Liver (tissue), 8 donors: ENCODE measurements at regions not wholly inside any gene's neighbourhood (a gene's known extent, or its start where the extent isn't known, plus 50 kb on each side); places are given as distances from the start of the nearest gene placed in this dataset.
A peak's percentile ranks its signal among the peaks of the same experiment; 100 is the strongest.

Experiments
- DNase-seq: peaks from one replicate; pipeline ENCODE4 v3.0.0-alpha.2; 2017; ENCODE audit warnings: low spot score
- H3K27ac ChIP-seq, 2 donors: one replicate each; pipeline ENCODE4 v1.7.0; 2013; ENCODE audit warnings: inconsistent platforms in 2 of 2, low read length in 2 of 2, control low read depth in 1 of 2, low read depth in 1 of 2, mild to moderate bottlenecking in 1 of 2
- H3K27me3 ChIP-seq, 4 donors: one replicate each; pipeline versions ENCODE4 v1.6.1 to v1.7.0; 2013; ENCODE audit warnings: low read length in 3 of 4, inconsistent platforms in 1 of 4, mild to moderate bottlenecking in 1 of 4, moderate library complexity in 1 of 4; ENCODE audit not compliant: control insufficient read depth in 4 of 4, insufficient read depth in 4 of 4
- H3K36me3 ChIP-seq, 4 donors: one replicate each; pipeline versions ENCODE4 v1.6.1 to v1.7.0; 2013; ENCODE audit warnings: low read length in 3 of 4, mild to moderate bottlenecking in 3 of 4, low read depth in 1 of 4, moderate library complexity in 1 of 4; ENCODE audit not compliant: control insufficient read depth in 4 of 4, insufficient read depth in 3 of 4
- H3K4me1 ChIP-seq, 4 donors: one replicate each; pipeline versions ENCODE4 v1.6.1 to v1.7.0; 2013; ENCODE audit warnings: low read length in 3 of 4, mild to moderate bottlenecking in 3 of 4, moderate library complexity in 1 of 4; ENCODE audit not compliant: control insufficient read depth in 4 of 4, insufficient read depth in 4 of 4
- H3K4me3 ChIP-seq, 3 donors: one replicate each; pipeline versions ENCODE4 v1.6.1 to v1.7.0; 2013; ENCODE audit warnings: low read length in 3 of 3, control low read depth in 1 of 3, low read depth in 1 of 3, mild to moderate bottlenecking in 1 of 3
- H3K9ac ChIP-seq, 2 donors: one replicate each; pipeline ENCODE4 v1.7.0; 2013; ENCODE audit warnings: low read length in 2 of 2, mild to moderate bottlenecking in 2 of 2, moderate library complexity in 2 of 2, control low read depth in 1 of 2, low read depth in 1 of 2
- H3K9me3 ChIP-seq, 4 donors: one replicate each; pipeline versions ENCODE4 v1.6.1 to v1.7.0; 2013; ENCODE audit warnings: low read length in 3 of 4; ENCODE audit not compliant: control insufficient read depth in 4 of 4
- ATF3 ChIP-seq: IDR thresholded peaks from 2 replicates; pipeline ENCODE4 v1.6.1; 2016; ENCODE audit warnings: antibody characterized with exemption
- CTCF ChIP-seq: fragments of 150-350 bp; IDR thresholded peaks from 2 replicates; pipeline ENCODE4 v1.5.1; 2017; ENCODE audit warnings: improper control_type of control experiment, low read depth, low read length; ENCODE audit not compliant: missing input control
- EGR1 ChIP-seq, 2 donors: IDR thresholded peaks; 2 replicates each; pipeline ENCODE4 v1.6.1; 2016 to 2018; ENCODE audit warnings: antibody characterized with exemption in 2 of 2, low read depth in 2 of 2
- FOXA1 ChIP-seq: IDR thresholded peaks from 2 replicates; pipeline ENCODE4 v1.6.1; 2016; ENCODE audit warnings: antibody characterized with exemption
- FOXA2 ChIP-seq: IDR thresholded peaks from 2 replicates; pipeline ENCODE4 v1.6.1; 2016; ENCODE audit warnings: antibody characterized with exemption
- GABPA ChIP-seq, 2 donors: IDR thresholded peaks in 1 of 2; conservative IDR thresholded peaks in 1 of 2; 2 replicates each; pipeline ENCODE4 v1.6.1; 2016; ENCODE audit warnings: antibody characterized with exemption in 2 of 2, mild to moderate bottlenecking in 1 of 2, moderate library complexity in 1 of 2
- HNF4A ChIP-seq, 2 donors: conservative IDR thresholded peaks; 2 replicates each; pipeline ENCODE4 v1.6.1; 2016; ENCODE audit warnings: antibody characterized with exemption in 2 of 2, mild to moderate bottlenecking in 2 of 2
- HNF4G ChIP-seq: IDR thresholded peaks from 2 replicates; pipeline ENCODE4 v1.6.1; 2016; ENCODE audit warnings: antibody characterized with exemption
- JUND ChIP-seq, 2 donors: IDR thresholded peaks; 2 replicates each; pipeline ENCODE4 v1.6.1; 2016; ENCODE audit warnings: antibody characterized with exemption in 2 of 2
- NR2F2 ChIP-seq: IDR thresholded peaks from 2 replicates; pipeline ENCODE4 v1.6.1; 2016; ENCODE audit warnings: antibody characterized with exemption
- RAD21 ChIP-seq, 2 donors: IDR thresholded peaks; 2 replicates each; pipeline ENCODE4 v1.6.1; 2016; ENCODE audit warnings: antibody characterized with exemption in 2 of 2, mild to moderate bottlenecking in 2 of 2
- RXRA ChIP-seq, 2 donors: IDR thresholded peaks; 2 replicates each; pipeline ENCODE4 v1.6.1; 2017 to 2018; ENCODE audit warnings: antibody characterized with exemption in 2 of 2, mild to moderate bottlenecking in 1 of 2
- SP1 ChIP-seq: IDR thresholded peaks from 2 replicates; pipeline ENCODE4 v1.6.1; 2018; ENCODE audit warnings: antibody characterized with exemption, mild to moderate bottlenecking
- TAF1 ChIP-seq: conservative IDR thresholded peaks from 2 replicates; pipeline ENCODE4 v1.6.1; 2016; ENCODE audit warnings: antibody characterized with exemption, mild to moderate bottlenecking
- YY1 ChIP-seq: IDR thresholded peaks from 2 replicates; pipeline ENCODE4 v1.6.1; 2016; ENCODE audit warnings: antibody characterized with exemption, mild to moderate bottlenecking
- ZBTB33 ChIP-seq: IDR thresholded peaks from 2 replicates; pipeline ENCODE4 v1.6.1; 2016; ENCODE audit warnings: antibody characterized with exemption
- WGBS: extraction: QIAGEN DNeasy Blood & Tissue Kit; methylation state at CpG from one replicate; pipeline ENCODE4 v1.1.7; 2013; 5-methylcytosine and 5-hydroxymethylcytosine counted together
- TF ChIP-seq, protein P1 (sequence below): IDR thresholded peaks from 2 replicates; pipeline ENCODE4 v1.6.1; 2016; ENCODE audit warnings: antibody characterized with exemption
- TF ChIP-seq, protein P2 (sequence below): IDR thresholded peaks from 2 replicates; pipeline ENCODE4 v1.6.1; 2016; ENCODE audit warnings: antibody characterized with exemption, mild to moderate bottlenecking
- donor health status: healthy.
- donor health status: healthy.
- donor health status: healthy.
- donor health status: healthy.
- donor health status: healthy.

- no peaks in the 10 kb centered on the region for H3K36me3 ChIP-seq
- H3K4me3 ChIP-seq: no peak overlapping the region
- H3K27me3 ChIP-seq: no peaks in the 10 kb centered on the region
- no peak for TF ChIP-seq NR2F2
- no peak for TF ChIP-seq RXRA (IDR thresholded peaks at IDR 0.05)
- TF ChIP-seq, protein P1, sequence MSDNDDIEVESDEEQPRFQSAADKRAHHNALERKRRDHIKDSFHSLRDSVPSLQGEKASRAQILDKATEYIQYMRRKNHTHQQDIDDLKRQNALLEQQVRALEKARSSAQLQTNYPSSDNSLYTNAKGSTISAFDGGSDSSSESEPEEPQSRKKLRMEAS: no peak
- TF ChIP-seq TAF1: no peak
- no peak for TF ChIP-seq RAD21 (IDR thresholded peaks at IDR 0.05)
- TF ChIP-seq HNF4G: no peak
- TF ChIP-seq FOXA1: no peak
- TF ChIP-seq HNF4A (conservative IDR thresholded peaks at IDR 0.05): no peak
- no peak for TF ChIP-seq ZBTB33
- DNase-seq: no peak
- H3K4me1 ChIP-seq: no peaks in the 10 kb centered on the region
- no peak overlapping the region for H3K9ac ChIP-seq
- H3K9me3 ChIP-seq: peaks cover 0 to 7% (median 2%) of the 10 kb centered on the region in 4 donors
- H3K27ac ChIP-seq: no peak overlapping the region
These were observed 990.5 kb upstream of the CITED2 start for GRCh38 chr6:140364916-140365315.

- no peak for DNase-seq
- H3K9ac ChIP-seq: no peak overlapping the region
- no peak overlapping the region for H3K27ac ChIP-seq
- peaks cover 0 to 7% (median 2%) of the 10 kb centered on the region in 4 donors for H3K9me3 ChIP-seq
- no peaks in the 10 kb centered on the region for H3K4me1 ChIP-seq
- H3K27me3 ChIP-seq: no peaks in the 10 kb centered on the region
- 74% methylated on average over 3 of the region's 3 CpGs for WGBS
- TF ChIP-seq FOXA1 (no peak), RAD21 (IDR thresholded peaks at IDR 0.05) (peak in 1 of 2 donors; percentile 27)
- no peak overlapping the region for H3K4me3 ChIP-seq
- no peaks in the 10 kb centered on the region for H3K36me3 ChIP-seq
These were observed 986.2 kb upstream of the CITED2 start for GRCh38 chr6:140360651-140361050.

DNA sequence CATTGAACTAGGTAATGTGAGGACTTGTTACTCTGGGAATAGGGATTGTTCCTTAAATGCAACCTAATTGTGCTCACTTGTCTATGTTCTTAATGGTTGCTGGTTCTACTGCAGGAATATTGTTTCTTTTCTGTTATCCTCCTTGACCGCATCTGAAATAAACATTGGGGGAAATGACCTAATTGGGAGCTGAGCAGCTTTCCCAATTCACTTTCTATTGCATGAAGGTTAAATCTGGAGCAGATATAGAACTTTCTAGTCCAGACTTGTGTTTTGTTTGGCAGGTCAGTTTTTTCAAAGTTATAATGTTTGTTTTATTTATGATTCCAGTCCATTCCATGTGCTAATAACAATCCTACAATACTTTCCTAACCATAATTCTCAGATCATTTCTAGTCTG lies 981.0 kb upstream of the CITED2 start:
- H3K4me1 ChIP-seq: no peaks in the 10 kb centered on the region
- H3K9ac ChIP-seq: no peak overlapping the region
- 36% methylated on average over 1 of the region's 1 CpG for WGBS
- H3K27me3 ChIP-seq: no peaks in the 10 kb centered on the region
- H3K9me3 ChIP-seq: no peaks in the 10 kb centered on the region
- no peak for DNase-seq
- no peak overlapping the region for H3K27ac ChIP-seq
- no peaks in the 10 kb centered on the region for H3K36me3 ChIP-seq
- no peak for TF ChIP-seq RXRA (IDR thresholded peaks at IDR 0.05)
- no peak for TF ChIP-seq FOXA1
- TF ChIP-seq ZBTB33: no peak
- TF ChIP-seq, protein P2, sequence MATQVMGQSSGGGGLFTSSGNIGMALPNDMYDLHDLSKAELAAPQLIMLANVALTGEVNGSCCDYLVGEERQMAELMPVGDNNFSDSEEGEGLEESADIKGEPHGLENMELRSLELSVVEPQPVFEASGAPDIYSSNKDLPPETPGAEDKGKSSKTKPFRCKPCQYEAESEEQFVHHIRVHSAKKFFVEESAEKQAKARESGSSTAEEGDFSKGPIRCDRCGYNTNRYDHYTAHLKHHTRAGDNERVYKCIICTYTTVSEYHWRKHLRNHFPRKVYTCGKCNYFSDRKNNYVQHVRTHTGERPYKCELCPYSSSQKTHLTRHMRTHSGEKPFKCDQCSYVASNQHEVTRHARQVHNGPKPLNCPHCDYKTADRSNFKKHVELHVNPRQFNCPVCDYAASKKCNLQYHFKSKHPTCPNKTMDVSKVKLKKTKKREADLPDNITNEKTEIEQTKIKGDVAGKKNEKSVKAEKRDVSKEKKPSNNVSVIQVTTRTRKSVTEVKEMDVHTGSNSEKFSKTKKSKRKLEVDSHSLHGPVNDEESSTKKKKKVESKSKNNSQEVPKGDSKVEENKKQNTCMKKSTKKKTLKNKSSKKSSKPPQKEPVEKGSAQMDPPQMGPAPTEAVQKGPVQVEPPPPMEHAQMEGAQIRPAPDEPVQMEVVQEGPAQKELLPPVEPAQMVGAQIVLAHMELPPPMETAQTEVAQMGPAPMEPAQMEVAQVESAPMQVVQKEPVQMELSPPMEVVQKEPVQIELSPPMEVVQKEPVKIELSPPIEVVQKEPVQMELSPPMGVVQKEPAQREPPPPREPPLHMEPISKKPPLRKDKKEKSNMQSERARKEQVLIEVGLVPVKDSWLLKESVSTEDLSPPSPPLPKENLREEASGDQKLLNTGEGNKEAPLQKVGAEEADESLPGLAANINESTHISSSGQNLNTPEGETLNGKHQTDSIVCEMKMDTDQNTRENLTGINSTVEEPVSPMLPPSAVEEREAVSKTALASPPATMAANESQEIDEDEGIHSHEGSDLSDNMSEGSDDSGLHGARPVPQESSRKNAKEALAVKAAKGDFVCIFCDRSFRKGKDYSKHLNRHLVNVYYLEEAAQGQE: no peak
- TF ChIP-seq ATF3: no peak
- no peak for TF ChIP-seq HNF4G
- TF ChIP-seq CTCF: no peak
- TF ChIP-seq, protein P1: no peak
- TF ChIP-seq TAF1: no peak
- no peak for TF ChIP-seq FOXA2
- no peak for TF ChIP-seq EGR1 (IDR thresholded peaks at IDR 0.05; ENCODE audit: low read depth in 2 of 2)
- TF ChIP-seq RAD21 (IDR thresholded peaks at IDR 0.05): no peak
- TF ChIP-seq HNF4A (conservative IDR thresholded peaks at IDR 0.05): no peak
- TF ChIP-seq GABPA (IDR thresholded peaks at IDR 0.05 in 1 of 2, conservative IDR thresholded peaks at IDR 0.05 in 1 of 2): no peak
- no peak for TF ChIP-seq JUND (IDR thresholded peaks at IDR 0.05)
- no peak for TF ChIP-seq SP1
- TF ChIP-seq NR2F2: no peak
- TF ChIP-seq YY1: no peak
- no peak overlapping the region for H3K4me3 ChIP-seq
